Activated CD8-positive, alpha-beta T cell treated with anti-CD3 and anti-CD28 coated beads for 36 hours (primary cell): ENCODE measurements at regions not wholly inside any gene's neighbourhood (a gene's known extent, or its start where the extent isn't known, plus 50 kb on each side); places are given as distances from the start of the nearest gene placed in this dataset.

ENCODE experiments used
- ATAC-seq: fragments of 200-7000 bp; cut with Tn5 transposase; one replicate; pipeline ENCODE4 v1.10.0; 2021; ENCODE audit warnings: mild to moderate bottlenecking, moderate library complexity
- CTCF ChIA-PET: fragments of 350-600 bp; sonication (Branson Sonifier 250); formaldehyde crosslinking; loops from one replicate; lab custom pipeline; 2021; ENCODE audit warnings: antibody characterized with exemption; lab: Charles Lee
- POLR2A ChIA-PET: fragments of 350-600 bp; sonication (Branson Sonifier 250); formaldehyde crosslinking; loops from one replicate; lab custom pipeline; 2021; ENCODE audit warnings: antibody characterized with exemption; lab: Charles Lee
- DNase-seq: peaks from one replicate; pipeline ENCODE4 v3.0.0-alpha.2; 2020
- H3K27ac Mint-ChIP-seq: one replicate; pipeline ENCODE4 v1.8.0; 2021; ENCODE audit warnings: mild to moderate bottlenecking, mixed read lengths
- H3K27me3 Mint-ChIP-seq: one replicate; pipeline ENCODE4 v1.8.0; 2021; ENCODE audit warnings: mixed read lengths
- H3K36me3 Mint-ChIP-seq: one replicate; pipeline ENCODE4 v1.8.0; 2021; ENCODE audit warnings: low read depth, mixed read lengths
- H3K4me1 Mint-ChIP-seq: one replicate; pipeline ENCODE4 v1.8.0; 2021; ENCODE audit warnings: low read depth, mixed read lengths
- H3K4me3 Mint-ChIP-seq: one replicate; pipeline ENCODE4 v1.8.0; 2021; ENCODE audit warnings: mild to moderate bottlenecking, moderate library complexity, mixed read lengths
- H3K9me3 Mint-ChIP-seq: one replicate; pipeline ENCODE4 v1.8.0; 2021; ENCODE audit warnings: mixed read lengths
- CTCF ChIP-seq: fragments of 200-600 bp; IDR thresholded peaks from one replicate; pipeline ENCODE4 v1.8.0; 2022; ENCODE audit warnings: antibody characterized with exemption, mild to moderate bottlenecking
- intact Hi-C: fragments of 100-400 bp; cut with micrococcal nuclease; formaldehyde crosslinking; loops from one replicate; pipeline ENCODE4 v1.10.0; 2022

- no peak overlapping the region for H3K27ac Mint-ChIP-seq
- intact Hi-C loops: no loop called here
- H3K4me3 Mint-ChIP-seq: no peak overlapping the region
- DNase-seq (no peak), ATAC-seq (no peak)
- POLR2A ChIA-PET: no interaction called here
- H3K36me3 Mint-ChIP-seq: no peaks in the 10 kb centered on the region
- TF ChIP-seq CTCF: no peak
- no peaks in the 10 kb centered on the region for H3K9me3 Mint-ChIP-seq
- CTCF ChIA-PET: no interaction called here
- no peaks in the 10 kb centered on the region for H3K27me3 Mint-ChIP-seq
- no peaks in the 10 kb centered on the region for H3K4me1 Mint-ChIP-seq
Observed at GRCh38 chr3:148173851-148174250, 523.9 kb upstream of the AGTR1 start.

- POLR2A ChIA-PET: no interaction called here
- CTCF ChIA-PET: no interaction called here
Observed at GRCh38 chr3:148175214-148175613, 522.5 kb upstream of the AGTR1 start.

GRCh38 chr3:148178503-148178902 is 519.2 kb upstream of the AGTR1 start:
- DNase-seq: no peak

More at GRCh38 chr3:148175214-148175613, 522.5 kb upstream of the AGTR1 start:
- ATAC-seq (no peak), DNase-seq (no peak)
- intact Hi-C loops: no loop called here
- H3K4me3 Mint-ChIP-seq: no peak overlapping the region
- no peak overlapping the region for H3K27ac Mint-ChIP-seq
- no peaks in the 10 kb centered on the region for H3K36me3 Mint-ChIP-seq
- no peaks in the 10 kb centered on the region for H3K27me3 Mint-ChIP-seq
- no peaks in the 10 kb centered on the region for H3K9me3 Mint-ChIP-seq
- H3K4me1 Mint-ChIP-seq: no peaks in the 10 kb centered on the region
- TF ChIP-seq CTCF: no peak

GRCh38 chr3:148184798-148185197 is 512.9 kb upstream of the AGTR1 start:
- ATAC-seq (no peak), DNase-seq (no peak)
- ChIA-PET CTCF (no interaction called here), POLR2A (no interaction called here)
- intact Hi-C loops: no loop called here
- H3K4me1 Mint-ChIP-seq: no peaks in the 10 kb centered on the region
- no peak overlapping the region for H3K27ac Mint-ChIP-seq
- no peaks in the 10 kb centered on the region for H3K27me3 Mint-ChIP-seq
- TF ChIP-seq CTCF: no peak
- no peaks in the 10 kb centered on the region for H3K36me3 Mint-ChIP-seq
- H3K9me3 Mint-ChIP-seq: peaks cover 1% of the 10 kb centered on the region
- no peak overlapping the region for H3K4me3 Mint-ChIP-seq

More at GRCh38 chr3:148178503-148178902, 519.2 kb upstream of the AGTR1 start:
- no peaks in the 10 kb centered on the region for H3K36me3 Mint-ChIP-seq
- intact Hi-C loops: no loop called here
- no peaks in the 10 kb centered on the region for H3K4me1 Mint-ChIP-seq
- no peaks in the 10 kb centered on the region for H3K9me3 Mint-ChIP-seq
- H3K4me3 Mint-ChIP-seq: no peak overlapping the region
- ChIA-PET POLR2A (no interaction called here), CTCF (no interaction called here)
- no peaks in the 10 kb centered on the region for H3K27me3 Mint-ChIP-seq
- no peak for ATAC-seq
- H3K27ac Mint-ChIP-seq: no peak overlapping the region
- no peak for TF ChIP-seq CTCF

- Mint-ChIP-seq H3K4me1 (no peaks in the 10 kb centered on the region), H3K27ac (no peak overlapping the region), H3K36me3 (no peaks in the 10 kb centered on the region), H3K9me3 (peaks cover 1% of the 10 kb centered on the region), H3K4me3 (no peak overlapping the region), H3K27me3 (no peaks in the 10 kb centered on the region)
- DNase-seq: no peak
- POLR2A ChIA-PET: no interaction called here
- ATAC-seq: no peak
- intact Hi-C loops: no loop called here
- CTCF ChIA-PET: no interaction called here
- TF ChIP-seq CTCF: no peak
Observed at GRCh38 chr3:148186881-148187280, 510.8 kb upstream of the AGTR1 start.
